ENCODE measurements at regions not wholly inside any gene's neighbourhood (a gene's known extent, or its start where the extent isn't known, plus 50 kb on each side); places are given as distances from the start of the nearest gene placed in this dataset.
"Not testable (repeated sequence)": the region's sequence is repeated elsewhere in the genome, so short reads cannot be mapped to it uniquely, and the experiment has no call there.

DNA sequence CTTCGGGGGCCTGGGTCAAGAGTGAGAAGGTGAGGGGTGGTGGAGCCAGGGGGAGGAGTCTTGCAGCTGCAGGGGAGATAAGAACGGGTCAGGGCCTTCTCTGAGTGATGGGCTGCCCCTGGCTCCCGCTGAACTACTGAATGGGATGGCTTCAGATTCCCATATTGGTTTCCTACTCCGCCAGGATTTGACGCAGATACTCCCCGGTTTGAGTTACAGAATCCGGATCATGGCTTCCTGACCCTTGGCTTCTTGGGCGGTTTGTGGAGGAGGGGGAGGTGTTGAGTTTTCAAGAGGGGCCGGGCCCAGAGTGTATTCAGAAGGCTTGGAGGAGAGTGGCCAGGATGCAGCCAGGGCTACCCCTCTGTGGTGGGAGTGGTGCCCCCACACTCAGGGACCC is 119.9 kb upstream of the ATP2B2 start:
- no peak for DNase-seq (ENCODE audit: low spot score)

DNA sequence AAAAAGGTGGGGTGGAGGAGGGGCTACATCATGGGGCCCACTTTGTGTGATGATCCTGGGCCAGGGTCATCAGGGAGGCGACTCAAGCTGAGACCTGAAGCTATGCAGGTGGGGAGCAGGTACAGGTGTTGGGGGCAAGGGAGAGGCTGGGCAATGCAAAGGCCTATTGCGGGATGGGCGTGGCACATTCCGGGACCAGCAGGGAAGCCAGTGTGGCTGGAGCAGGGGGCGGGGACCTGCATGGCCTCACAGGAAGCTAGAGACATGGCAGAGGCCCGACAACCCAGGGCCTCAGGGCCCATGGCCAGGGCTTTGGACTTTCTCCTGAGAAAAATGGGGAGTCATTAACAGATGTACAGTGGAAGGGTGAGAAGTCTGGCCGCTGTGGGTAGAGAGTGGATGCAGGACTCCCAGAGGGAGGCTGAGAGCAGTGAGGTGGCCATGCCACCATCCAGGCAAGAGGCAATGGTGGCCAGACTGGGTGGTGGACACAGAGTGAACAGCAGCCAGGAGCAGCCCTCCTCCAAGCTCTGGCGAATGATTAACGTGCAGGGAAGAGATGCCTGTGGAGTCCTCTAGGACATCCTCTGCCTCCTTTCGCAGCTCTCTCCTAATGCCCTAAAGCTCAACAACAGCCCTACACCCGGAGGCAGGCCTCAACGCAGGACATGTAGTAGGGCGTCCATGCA is 122.6 kb upstream of the ATP2B2 start:
- no peak for DNase-seq (ENCODE audit: low spot score)

DNA sequence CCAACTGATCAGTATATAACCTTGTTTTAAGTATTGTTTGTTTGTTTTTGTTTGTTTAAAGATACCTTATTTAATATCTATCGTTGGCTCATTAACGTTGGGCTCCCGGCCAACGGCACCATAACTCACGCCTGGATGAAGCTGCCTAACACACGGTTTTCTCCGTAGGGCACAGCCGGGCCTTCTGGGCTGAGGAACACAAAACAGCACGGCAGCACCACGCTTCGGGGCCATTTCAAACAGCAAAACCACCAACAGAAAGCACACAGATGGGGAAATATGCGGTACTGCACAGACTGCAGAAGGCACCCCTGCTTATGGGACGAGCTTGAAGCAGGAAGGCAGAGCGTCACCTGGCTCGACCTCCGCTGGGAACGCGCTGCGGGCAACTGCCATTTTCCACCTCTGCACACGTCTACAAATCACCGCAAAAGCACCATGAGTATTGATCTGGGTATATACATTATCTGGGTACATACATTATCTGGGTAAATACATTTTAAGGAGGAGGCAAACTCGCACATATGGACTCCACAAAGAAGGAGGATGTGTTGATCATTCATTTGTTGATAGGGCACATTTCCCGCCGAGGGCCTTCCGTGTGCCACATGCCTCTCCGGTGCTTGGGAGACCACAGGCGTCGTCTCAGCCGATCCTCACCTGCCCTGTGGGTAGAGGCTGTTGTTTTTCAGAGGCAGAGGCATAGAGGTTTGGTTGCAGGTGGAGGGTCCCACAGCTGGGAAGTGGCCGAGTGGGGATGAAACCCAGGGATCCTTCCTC is 123.7 kb upstream of the ATP2B2 start:
- no peak for DNase-seq (ENCODE audit: low spot score)

DNA sequence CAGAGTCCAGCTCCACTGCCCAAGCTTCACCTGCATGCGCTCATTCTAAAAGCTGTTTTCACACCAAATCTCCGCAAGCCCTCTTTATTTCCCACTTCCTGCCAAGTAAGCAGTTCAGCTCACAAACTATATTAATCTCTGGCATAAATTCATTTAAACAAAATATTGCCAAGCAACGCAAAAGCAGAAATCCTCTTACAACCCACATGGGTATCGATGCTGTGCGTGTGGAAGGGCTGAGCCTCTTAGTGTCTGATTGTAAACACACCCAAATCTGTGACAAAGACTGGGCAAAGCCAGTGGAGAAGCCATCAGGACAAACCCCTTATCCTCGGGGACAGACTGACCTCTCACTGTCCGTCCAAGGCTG is 124.3 kb upstream of the ATP2B2 start:
- DNase-seq (ENCODE audit: low spot score), result no peak

DNA sequence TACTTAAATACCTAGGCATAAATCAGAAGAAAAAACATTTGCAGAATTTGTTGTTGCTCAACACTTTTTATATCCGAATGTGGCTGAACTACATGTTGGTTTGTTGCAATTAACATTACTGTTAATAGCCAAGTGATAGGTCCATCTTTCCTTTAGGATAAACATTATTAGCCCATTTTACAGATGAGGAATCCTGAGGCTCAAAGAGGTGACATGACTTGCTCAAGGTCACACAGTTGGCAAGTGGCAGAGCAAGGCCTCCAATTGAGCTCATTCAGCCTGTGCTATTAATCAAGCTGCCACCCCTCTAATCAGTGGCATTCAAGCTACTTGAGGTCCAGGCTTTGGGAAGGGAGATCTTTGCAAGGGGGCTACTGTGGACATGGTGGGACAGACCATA is 125.8 kb upstream of the ATP2B2 start:
- no peak for DNase-seq (ENCODE audit: low spot score)

DNA sequence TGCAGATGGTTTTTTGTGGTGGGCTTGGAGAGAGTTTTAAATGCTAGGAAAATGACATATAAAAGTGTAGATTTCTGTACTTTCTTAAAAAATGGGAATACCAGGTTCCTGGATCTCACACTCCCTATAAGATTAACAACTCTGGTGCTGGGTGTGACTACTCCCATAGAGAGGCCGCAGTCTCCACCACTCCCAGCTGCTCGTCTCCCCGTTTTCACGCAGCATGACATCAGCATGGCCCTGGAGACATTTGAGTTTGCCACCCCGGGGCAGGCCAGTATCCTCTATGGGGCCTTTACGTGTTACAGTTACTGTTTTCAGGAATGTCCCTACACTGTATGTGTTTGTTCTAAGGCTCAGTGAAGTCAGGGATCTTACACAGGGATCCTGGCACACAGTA is 126.7 kb upstream of the ATP2B2 start:
- no peak for DNase-seq (ENCODE audit: low spot score)

DNA sequence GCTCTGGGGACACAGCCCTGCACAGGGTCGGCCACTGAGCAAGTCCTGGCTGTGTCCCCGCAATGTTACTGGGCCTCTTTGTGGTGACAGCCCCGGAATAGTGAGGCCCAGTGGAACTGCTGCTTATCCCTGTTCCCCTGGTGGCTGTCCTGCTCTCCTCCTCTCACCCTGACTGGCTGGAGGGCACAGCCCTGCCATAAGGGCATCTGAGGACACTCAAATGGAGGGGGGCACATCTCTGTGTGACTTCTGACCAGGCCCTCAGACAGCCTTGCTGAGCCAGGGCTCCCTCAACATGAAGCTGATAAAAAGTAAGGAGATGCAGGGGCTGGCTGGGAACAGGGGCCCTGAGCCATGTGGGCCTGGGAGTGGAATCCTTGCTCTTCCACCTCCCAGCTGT is 127.4 kb upstream of the ATP2B2 start:
- DNase-seq (ENCODE audit: low spot score), result no peak

DNA sequence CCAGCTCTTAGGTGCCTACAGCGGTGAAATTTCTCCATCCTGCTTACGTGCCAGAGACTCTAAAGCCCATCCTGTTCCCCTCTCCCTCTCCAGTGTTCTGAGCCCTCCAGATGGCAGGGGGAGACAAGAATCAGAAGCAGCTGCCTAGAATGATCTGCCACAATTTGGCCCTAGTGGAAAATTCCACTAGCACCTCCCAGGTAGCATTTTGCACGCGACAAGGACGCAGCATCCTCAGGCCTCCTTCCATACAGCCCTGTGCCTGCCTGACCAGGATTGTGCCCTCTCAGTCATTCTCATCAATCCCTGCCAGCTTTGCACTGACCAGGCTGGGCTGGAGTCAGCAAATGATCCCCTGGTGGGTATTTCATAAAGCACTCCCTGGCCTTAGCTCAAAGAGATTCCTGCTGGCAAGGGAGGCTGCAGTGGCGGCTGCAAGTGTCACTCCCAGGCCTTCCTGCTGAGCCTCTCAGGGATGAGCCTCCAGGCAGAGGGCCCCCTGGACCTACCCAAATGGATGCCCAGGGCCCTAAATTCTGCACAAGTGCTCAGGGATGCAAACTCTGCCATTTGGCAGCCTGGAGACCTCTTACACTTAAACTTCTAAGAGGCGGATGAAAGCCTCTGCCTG is 130.2 kb upstream of the ATP2B2 start:
- DNase-seq (ENCODE audit: low spot score), result peak; percentile 7

DNA sequence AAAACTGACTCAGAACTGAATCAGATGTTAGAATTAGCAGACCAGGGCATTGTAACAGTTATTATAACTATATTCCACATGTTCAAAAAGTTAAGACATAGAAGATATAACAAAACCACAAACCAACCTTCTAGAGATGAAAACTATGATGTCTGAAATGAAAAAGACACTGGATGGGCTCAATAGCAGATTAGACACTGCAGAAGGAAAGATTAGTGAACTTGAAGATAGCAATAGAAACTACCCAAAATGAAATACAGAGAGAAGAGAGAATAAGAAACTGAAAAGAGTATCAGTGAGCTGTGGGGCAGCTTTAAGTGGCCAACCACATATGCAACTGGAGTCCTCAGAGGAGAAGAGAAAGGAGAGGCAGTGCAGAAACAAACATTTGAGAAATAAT is 132.0 kb upstream of the ATP2B2 start:
- no peak for DNase-seq (ENCODE audit: low spot score)

DNA sequence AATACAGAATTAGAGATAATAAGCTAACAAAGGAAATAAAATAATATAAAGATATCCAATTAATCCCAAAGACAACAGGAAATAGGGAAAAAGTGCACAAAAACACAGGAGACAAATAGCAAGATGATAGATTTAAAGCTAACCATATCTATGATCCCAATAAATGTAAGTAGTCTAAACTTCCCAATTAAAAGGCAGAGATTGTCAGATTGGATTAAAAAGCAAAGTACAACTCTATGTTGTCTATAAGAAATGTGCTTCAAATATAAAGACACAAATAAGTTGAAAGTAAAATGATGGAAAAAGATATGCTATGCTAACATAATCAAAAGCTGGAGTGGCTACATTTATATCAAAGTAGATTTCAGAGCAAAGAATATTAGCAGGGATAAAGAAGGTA is 133.1 kb upstream of the ATP2B2 start:
- DNase-seq (ENCODE audit: low spot score), result no peak

DNA sequence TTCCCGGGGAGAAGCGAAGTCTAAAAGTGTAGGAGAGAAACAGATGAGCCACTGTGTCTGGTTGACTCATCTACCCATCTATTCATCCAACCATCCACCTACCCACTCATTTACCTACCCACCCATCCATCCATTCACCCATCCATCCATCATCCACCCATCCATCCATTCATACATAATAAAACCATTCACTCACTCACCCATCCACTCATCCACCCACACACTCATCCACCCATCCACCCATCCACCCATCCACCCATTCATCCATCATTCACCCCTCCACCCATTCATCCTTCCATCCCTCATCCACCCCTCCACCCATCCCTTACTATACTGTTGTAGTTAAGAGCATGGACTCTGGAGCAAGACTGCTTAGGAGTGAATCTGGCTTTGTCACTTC is 136.4 kb upstream of the ATP2B2 start:
- no peak for DNase-seq (ENCODE audit: low spot score)

DNA sequence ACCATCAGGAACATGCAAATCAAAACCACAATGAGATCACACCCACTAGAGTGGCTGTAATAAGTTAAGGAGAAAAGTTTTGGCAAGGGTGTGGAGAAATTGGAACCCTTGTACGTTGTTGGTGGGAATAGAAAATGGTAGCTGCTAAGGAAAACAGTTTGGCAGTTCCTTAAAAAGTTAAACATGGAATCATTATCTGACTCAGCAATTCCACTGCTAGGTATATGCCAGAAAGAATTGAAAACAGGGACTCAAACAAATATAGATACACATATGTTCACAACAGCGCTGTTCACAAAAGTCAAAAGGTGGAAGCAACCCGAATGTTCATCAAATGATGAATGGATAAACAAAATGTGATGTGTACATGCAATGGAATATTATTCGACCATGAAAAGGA is 138.8 kb upstream of the ATP2B2 start:
- no peak for DNase-seq (ENCODE audit: low spot score)

DNA sequence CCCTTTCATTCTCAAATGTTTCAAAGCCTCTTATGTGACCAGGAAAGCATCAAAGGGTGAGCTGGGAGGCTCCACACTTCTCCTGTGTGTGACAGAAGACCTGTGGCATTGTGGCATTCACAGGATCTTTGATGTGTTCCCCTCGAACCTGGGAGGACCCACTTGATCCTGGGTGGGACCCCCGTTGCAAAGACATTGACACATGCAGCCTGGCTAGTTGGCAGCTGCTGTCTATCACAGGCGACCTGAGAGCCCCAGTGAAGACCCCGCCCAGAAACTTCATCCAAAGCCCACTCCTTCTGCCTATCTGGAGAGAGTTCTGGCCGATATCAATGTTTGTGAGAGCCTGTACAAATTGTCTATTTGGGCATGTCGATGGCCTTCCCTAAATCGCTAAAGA is 140.4 kb upstream of the ATP2B2 start:
- DNase-seq (ENCODE audit: low spot score), result no peak

DNA sequence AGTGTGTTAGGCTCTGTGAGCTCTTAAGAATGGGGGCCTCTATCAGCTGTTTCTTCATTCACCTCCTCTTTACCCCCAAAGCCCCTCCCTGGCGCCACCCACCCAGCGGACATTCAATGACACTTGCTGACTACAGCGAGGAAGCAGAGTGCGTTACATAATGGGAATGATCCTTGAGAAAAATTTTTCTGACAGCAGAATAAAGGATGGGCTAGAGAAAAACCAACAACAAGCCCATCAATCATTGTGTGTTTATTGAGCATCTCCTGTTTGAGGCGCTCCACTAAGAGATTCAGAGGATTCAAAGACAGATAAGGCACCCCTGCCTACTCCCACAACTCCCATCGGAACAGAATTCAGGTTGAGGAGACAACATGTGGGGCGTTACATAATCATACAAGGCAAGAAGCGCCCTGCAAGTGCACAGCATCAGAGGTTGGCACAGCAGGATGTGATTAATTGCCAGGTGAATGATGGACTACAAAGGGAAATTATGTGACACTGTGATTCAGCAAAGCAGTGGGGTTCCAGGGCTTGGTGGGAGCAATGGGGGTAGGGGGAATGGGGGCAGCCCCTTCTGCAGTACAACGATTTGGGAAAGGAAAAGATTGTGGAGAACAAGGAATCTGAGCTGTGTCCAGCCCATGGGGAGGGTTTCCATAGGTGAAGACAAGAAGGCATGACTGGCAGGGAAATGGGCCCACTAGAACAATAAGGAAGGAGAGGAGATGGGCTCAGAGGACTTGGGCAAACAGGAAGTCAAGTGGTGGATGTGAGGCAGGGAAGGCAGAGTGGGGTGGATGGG is 141.3 kb upstream of the ATP2B2 start:
- no peak for DNase-seq (ENCODE audit: low spot score)

DNA sequence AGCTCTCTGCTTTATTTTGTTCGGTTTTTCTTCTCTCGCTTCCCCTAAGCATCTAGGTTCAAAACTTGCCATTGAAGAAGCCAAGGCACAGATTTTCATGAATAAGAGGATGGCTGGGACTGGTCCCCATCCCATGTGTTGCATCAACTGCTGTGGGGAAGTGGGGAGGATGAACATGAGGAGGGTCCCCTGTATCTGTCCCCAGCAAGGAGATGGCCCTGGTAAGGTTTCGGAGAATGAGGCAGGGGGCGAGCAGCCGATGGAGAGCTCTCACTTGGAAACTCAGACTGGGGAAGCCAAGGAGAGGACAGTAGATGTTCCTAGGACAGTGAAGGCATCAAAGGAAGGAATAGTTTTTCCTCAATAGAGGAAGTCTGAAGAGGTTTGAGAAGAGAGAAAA is 142.0 kb upstream of the ATP2B2 start:
- DNase-seq (ENCODE audit: low spot score), result no peak

DNA sequence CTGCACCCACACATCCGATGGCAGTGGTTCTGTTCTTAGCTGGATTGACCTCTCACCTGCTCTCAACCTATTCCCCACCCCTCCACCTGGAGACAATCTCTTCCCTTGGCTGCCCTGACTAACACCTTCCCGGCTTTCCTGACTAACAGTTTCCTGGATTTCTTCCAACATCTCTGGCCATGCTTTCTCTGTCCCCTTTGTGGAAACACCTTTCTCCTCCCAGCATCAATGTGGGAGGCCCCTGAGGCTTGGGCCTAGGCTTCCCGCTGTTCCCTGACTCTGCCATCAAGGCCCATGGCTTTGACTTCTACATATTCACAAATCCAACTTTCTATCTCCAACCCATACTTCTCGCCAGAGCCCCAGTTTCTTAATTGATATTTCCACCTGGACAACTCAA is 142.8 kb upstream of the ATP2B2 start:
- DNase-seq (ENCODE audit: low spot score), result no peak

DNA sequence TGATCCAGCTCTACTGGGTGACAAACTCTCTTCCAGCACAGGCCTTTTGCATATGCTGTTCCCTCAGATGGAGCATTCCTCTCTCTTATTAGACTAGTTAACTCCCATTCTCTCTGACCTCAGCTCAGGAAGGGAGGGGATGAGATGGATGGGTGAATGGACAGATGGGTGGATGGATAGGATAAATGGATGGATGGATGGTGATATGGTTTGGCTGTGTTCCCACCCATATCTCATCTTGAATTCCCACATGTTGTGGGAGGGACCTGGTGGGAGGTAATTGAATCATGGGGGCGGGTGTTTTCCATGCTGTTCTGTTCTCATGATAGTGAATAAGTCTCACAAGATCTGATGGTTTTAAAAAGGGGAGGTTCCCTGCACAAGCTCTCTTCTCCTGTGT is 144.1 kb upstream of the ATP2B2 start:
- not testable (repeated sequence) for DNase-seq (ENCODE audit: low spot score)

DNA sequence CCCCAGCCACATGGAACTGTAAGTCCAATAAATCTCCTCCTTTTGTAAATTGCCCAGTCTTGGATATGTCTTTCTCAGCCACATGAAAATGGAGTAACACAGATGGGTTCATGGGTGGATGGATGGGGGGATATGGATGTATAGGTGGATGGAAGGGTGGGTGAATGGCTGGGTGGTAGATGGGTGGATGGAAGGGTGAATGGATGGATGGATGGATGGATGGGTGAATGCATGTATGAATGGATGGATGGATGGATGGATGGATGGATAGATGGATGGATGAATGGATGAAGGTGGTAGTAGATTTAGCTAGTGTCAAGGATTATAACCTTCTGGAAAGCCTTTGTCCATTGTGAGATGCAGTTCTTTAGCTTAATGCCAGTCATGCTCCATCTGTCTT is 146.1 kb upstream of the ATP2B2 start:
- DNase-seq (ENCODE audit: low spot score), result no peak

DNA sequence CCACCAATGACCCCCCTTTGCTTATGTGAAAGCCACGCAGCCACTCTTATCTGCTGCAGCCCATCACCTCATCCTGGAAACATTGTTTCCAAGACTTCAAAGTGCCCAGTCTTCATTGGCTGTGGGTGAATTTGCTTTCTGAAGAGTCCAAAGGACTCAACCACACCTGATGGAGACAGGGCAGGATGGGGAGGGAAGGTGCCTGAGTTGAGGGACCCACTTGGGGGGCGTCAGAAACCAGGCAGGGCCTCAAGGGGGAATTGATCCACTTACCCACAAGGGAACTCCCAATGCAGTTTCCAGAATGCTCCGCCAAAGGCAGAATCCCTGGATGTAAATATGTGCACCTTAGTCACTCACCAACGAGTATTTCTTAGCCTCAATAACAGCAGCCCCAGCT is 147.9 kb upstream of the ATP2B2 start:
- DNase-seq (ENCODE audit: low spot score), result no peak

DNA sequence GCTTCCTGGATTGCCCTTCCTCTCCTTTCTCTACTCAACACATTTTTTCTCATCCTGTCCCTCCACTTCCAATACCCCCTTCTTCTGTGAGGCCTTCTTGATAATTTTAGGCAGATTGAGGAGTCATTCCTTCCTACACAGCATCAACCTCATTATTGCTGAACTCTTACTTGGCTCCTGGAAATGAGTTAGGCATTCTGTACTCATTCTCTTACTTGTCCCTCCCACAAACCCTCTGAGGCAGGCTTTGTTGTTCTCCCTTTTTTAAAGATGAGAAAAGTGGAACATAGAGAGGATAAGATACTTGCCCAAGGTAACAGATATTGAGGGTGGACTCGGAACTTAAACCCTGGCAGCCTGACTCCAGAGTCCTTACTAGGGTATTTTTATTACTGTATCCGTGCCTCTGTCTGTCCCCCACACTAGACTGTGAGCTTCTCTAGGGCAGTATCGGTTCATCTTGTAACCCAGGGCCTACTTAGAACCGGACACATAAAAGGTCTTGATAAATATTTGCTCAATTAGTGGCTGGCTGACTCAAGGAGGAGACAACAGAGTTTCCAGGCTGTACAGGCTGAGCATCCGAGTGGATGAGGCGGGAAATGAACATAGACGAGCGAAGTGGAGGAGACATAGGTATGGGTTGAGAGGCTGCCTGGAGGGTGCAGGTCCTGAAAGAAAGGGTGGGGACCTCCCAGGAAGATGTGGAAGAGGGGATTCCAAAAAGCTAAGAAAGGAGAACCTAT is 148.7 kb upstream of the ATP2B2 start:
- DNase-seq (ENCODE audit: low spot score), result no peak

DNA sequence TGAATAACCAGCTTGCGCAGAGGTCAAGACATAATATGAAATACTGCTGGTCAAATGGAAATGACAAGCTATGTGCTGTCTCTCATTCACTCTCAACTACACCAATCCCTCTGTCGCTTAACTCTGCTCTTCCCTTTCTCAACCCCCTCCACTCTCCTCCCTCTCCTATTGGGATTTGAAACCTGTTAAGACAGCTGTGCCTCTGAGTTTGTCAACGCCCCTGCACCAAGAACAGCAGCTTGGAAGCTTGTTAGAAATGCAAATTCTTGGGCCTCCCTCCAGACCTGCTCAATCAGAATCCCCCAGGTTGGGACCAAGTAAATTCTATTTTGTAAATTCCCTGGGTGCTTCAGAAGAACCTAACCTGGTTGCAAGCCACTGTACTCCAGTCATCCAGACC is 149.7 kb upstream of the ATP2B2 start:
- DNase-seq (ENCODE audit: low spot score), result no peak

DNA sequence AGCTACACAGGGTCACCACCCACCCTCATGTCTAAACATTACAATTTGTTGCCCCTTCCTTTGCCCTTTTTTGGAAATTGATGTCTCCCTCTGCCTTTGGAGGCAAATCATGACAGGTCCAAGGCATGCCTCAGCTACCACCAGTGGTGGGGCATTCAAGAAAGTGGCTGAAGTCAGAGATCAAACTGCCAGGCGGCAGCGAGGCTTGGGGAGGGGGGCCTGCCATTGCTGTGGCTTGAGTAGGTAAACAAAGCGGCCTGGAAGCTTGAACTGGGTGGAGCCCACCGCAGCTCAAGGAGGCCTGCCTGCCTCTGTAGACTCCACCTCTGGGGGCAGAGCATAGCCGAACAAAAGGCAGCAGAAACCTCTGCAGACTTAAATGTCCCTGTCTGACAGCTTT is 152.0 kb upstream of the ATP2B2 start:
- DNase-seq (ENCODE audit: low spot score), result not testable (repeated sequence)
